Gastroesophageal sphincter (tissue), 4 donors: ENCODE measurements at regions not wholly inside any gene's neighbourhood (a gene's known extent, or its start where the extent isn't known, plus 50 kb on each side); places are given as distances from the start of the nearest gene placed in this dataset.

Experiments
- ATAC-seq: fragments of 150-250 bp; one replicate; pipeline ENCODE4 v1.9.1; 2016; ENCODE audit warnings: mild to moderate bottlenecking, moderate library complexity
- H3K27ac ChIP-seq, 4 donors: fragments of 200-600 bp; sonication (generic) in 3 of 4; 1 replicate in 3 of 4; 2 replicates in 1 of 4; pipeline ENCODE4 v1.5.1; 2016 to 2019
- H3K27me3 ChIP-seq: fragments of 200-600 bp; sonication (generic); one replicate; pipeline ENCODE4 v1.5.1; 2019
- H3K36me3 ChIP-seq, 2 donors: fragments of 200-600 bp; sonication (generic); one replicate each; pipeline ENCODE4 v1.5.1; 2019; ENCODE audit warnings: control low read depth in 1 of 2
- H3K4me1 ChIP-seq, 3 donors: fragments of 200-600 bp; sonication (generic); 1 replicate in 2 of 3; 2 replicates in 1 of 3; pipeline ENCODE4 v1.5.1; 2016 to 2019; ENCODE audit warnings: control low read depth in 2 of 3
- H3K4me3 ChIP-seq, 2 donors: fragments of 200-600 bp; sonication (generic); one replicate each; pipeline ENCODE4 v1.5.1; 2019; ENCODE audit warnings: mild to moderate bottlenecking in 1 of 2, moderate library complexity in 1 of 2
- H3K9me3 ChIP-seq, 3 donors: fragments of 200-600 bp; sonication (generic); one replicate each; pipeline ENCODE4 v1.5.1; 2017 to 2019; ENCODE audit warnings: control low read depth in 2 of 3
- EP300 ChIP-seq: sonication (generic); formaldehyde crosslinking; IDR thresholded peaks from one replicate; pipeline ENCODE4 v1.6.1; 2017; ENCODE audit warnings: antibody characterized with exemption, mild to moderate bottlenecking
- POLR2A ChIP-seq, 2 donors: fragments of 450-650 bp; IDR thresholded peaks; one replicate each; pipeline ENCODE4 v1.6.1; 2017; ENCODE audit warnings: antibody characterized with exemption in 2 of 2, mild to moderate bottlenecking in 2 of 2, moderate library complexity in 1 of 2
- POLR2AphosphoS5 ChIP-seq: sonication (generic); formaldehyde crosslinking; IDR thresholded peaks from one replicate; pipeline ENCODE4 v1.6.1; 2017; ENCODE audit warnings: antibody characterized with exemption
- WGBS, 2 donors: methylation state at CpG; one replicate each; pipeline ENCODE4 v1.1.5; 2018; ENCODE audit warnings: low coverage in 1 of 2; 5-methylcytosine and 5-hydroxymethylcytosine counted together
- TF ChIP-seq, protein P1 (sequence below), 4 experiments: fragments of 200-600 bp in 2 of 4; fragments of 450-650 bp in 2 of 4; sonication (generic) in 1 of 4; IDR thresholded peaks; one replicate each; pipeline ENCODE4 v1.5.1; 2017 to 2019; ENCODE audit warnings: antibody characterized with exemption in 4 of 4, mild to moderate bottlenecking in 2 of 4, moderate library complexity in 2 of 4

- H3K36me3 ChIP-seq = no peaks in the 10 kb centered on the region
- TF ChIP-seq, protein P1, sequence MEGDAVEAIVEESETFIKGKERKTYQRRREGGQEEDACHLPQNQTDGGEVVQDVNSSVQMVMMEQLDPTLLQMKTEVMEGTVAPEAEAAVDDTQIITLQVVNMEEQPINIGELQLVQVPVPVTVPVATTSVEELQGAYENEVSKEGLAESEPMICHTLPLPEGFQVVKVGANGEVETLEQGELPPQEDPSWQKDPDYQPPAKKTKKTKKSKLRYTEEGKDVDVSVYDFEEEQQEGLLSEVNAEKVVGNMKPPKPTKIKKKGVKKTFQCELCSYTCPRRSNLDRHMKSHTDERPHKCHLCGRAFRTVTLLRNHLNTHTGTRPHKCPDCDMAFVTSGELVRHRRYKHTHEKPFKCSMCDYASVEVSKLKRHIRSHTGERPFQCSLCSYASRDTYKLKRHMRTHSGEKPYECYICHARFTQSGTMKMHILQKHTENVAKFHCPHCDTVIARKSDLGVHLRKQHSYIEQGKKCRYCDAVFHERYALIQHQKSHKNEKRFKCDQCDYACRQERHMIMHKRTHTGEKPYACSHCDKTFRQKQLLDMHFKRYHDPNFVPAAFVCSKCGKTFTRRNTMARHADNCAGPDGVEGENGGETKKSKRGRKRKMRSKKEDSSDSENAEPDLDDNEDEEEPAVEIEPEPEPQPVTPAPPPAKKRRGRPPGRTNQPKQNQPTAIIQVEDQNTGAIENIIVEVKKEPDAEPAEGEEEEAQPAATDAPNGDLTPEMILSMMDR (IDR thresholded peaks at IDR 0.05) = no peak
- TF ChIP-seq POLR2A (IDR thresholded peaks at IDR 0.05) (no peak), POLR2AphosphoS5 (no peak), EP300 (no peak)
- H3K27me3 ChIP-seq = peaks cover 67% of the 10 kb centered on the region
- no peak overlapping the region for H3K4me3 ChIP-seq
- WGBS, 2 donors = 74% methylated on average over 6 of the region's 10 CpGs; no CpG with 5 or more reads in 1 of the 2 donors
- H3K4me1 ChIP-seq = no peaks in the 10 kb centered on the region
- H3K27ac ChIP-seq = no peak overlapping the region
- no peak for ATAC-seq
- no peaks in the 10 kb centered on the region for H3K9me3 ChIP-seq
Measured at GRCh38 chr5:141760753-141761152, 78.7 kb upstream of the ARAP3 start.

GRCh38 chr5:141760193-141760592, 78.2 kb upstream of the ARAP3 start:
- Histone ChIP-seq H3K27ac (no peak overlapping the region), H3K9me3 (no peaks in the 10 kb centered on the region), H3K36me3 (no peaks in the 10 kb centered on the region), H3K4me3 (no peak overlapping the region), H3K4me1 (no peaks in the 10 kb centered on the region), H3K27me3 (peaks cover 72% of the 10 kb centered on the region)
- TF ChIP-seq POLR2AphosphoS5 = no peak
- no peak for TF ChIP-seq POLR2A (IDR thresholded peaks at IDR 0.05)
- ATAC-seq = no peak
- WGBS, 2 donors = 75% methylated on average over 2 of the region's 4 CpGs; no CpG with 5 or more reads in 1 of the 2 donors

- Histone ChIP-seq H3K4me1 (no peaks in the 10 kb centered on the region), H3K36me3 (no peaks in the 10 kb centered on the region), H3K27ac (no peak overlapping the region), H3K9me3 (no peaks in the 10 kb centered on the region), H3K4me3 (no peak overlapping the region), H3K27me3 (peaks cover 89% of the 10 kb centered on the region)
- TF ChIP-seq, protein P1 (IDR thresholded peaks at IDR 0.05) = no peak
- ATAC-seq = no peak
- 12 to 13% methylated on average over 8 to 12 of the region's 22 CpGs for WGBS, 2 donors
Measured at GRCh38 chr5:141758310-141758998, 76.4 kb upstream of the ARAP3 start.

GRCh38 chr5:141757402-141757801, 75.4 kb upstream of the ARAP3 start:
- 30 to 80% methylated on average over 1 to 4 of the region's 6 CpGs for WGBS, 2 donors

GRCh38 chr5:141756196-141756595, 74.2 kb upstream of the ARAP3 start:
- H3K36me3 ChIP-seq = no peaks in the 10 kb centered on the region
- no peak for TF ChIP-seq EP300

More at GRCh38 chr5:141757402-141757801, 75.4 kb upstream of the ARAP3 start:
- Histone ChIP-seq H3K27me3 (peaks cover 97% of the 10 kb centered on the region), H3K36me3 (no peaks in the 10 kb centered on the region), H3K9me3 (no peaks in the 10 kb centered on the region), H3K4me1 (no peaks in the 10 kb centered on the region), H3K4me3 (no peak overlapping the region), H3K27ac (no peak overlapping the region)
- no peak for TF ChIP-seq POLR2AphosphoS5
- no peak for TF ChIP-seq POLR2A (IDR thresholded peaks at IDR 0.05)
- TF ChIP-seq EP300 = no peak
- TF ChIP-seq, protein P1 (IDR thresholded peaks at IDR 0.05) = no peak
- no peak for ATAC-seq

DNA sequence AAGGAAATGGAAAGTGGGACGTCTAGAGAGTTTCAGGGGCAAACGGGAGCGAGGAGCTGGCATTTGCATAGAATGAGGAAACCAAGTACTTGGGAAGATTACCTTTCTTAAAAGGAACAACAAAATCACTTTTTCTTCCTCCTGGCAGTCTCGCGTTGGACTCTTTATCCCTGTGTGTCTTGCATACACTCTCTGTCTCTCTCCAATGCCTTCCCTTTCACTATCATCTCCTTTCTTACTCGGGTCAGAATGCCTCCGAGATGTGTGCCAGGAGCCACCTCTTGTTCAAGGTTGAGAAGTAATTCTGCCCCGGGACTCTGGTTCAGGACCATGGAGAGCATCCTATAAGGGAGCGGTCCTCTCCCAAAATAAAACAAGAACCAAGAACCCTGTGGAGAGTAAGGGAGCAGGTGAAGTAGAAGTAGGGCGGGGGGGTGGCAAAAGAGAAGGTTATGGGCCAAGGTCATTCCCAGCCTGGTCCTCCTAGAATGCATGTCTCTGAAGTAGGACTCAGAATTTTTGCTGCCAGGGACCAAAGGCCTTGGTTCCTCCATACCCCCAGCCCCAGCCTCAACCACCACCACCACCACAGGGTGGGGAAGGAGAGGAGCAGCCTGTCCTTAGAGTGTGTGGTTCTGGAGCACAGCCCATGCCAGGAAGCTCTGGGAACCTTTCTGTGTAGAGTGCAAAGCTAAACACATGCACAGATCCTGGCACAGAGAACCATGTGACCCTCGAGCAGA, 72.1 kb upstream of the ARAP3 start:
- Histone ChIP-seq H3K9me3 (no peaks in the 10 kb centered on the region), H3K4me3 (no peak overlapping the region), H3K4me1 (no peaks in the 10 kb centered on the region), H3K27me3 (peaks cover 94% of the 10 kb centered on the region), H3K36me3 (no peaks in the 10 kb centered on the region), H3K27ac (no peak overlapping the region)
- WGBS, 2 donors = 8% methylated on average over 8 to 10 of the region's 11 CpGs
- ATAC-seq = no peak
- TF ChIP-seq POLR2A (IDR thresholded peaks at IDR 0.05) (no peak), POLR2AphosphoS5 (no peak), EP300 (no peak)
- TF ChIP-seq, protein P1 (IDR thresholded peaks at IDR 0.05) = no peak

More at GRCh38 chr5:141756196-141756595, 74.2 kb upstream of the ARAP3 start:
- Histone ChIP-seq H3K27me3 (peaks cover 95% of the 10 kb centered on the region), H3K9me3 (no peaks in the 10 kb centered on the region), H3K27ac (no peak overlapping the region), H3K4me1 (no peaks in the 10 kb centered on the region), H3K4me3 (no peak overlapping the region)
- WGBS, 2 donors = 40 to 72% methylated on average over 1 to 3 of the region's 3 CpGs
- ATAC-seq = no peak
